BE2C (cell line): ENCODE measurements at regions not wholly inside any gene's neighbourhood (a gene's known extent, or its start where the extent isn't known, plus 50 kb on each side); places are given as distances from the start of the nearest gene placed in this dataset.
"Not testable (repeated sequence)": the region's sequence is repeated elsewhere in the genome, so short reads cannot be mapped to it uniquely, and the experiment has no call there.

Experiments
- DNase-seq: peaks from one replicate; pipeline ENCODE4 v3.0.0-alpha.2; 2020
- H3K27me3 ChIP-seq: fragments of 250-450 bp; sonication (Bioruptor Pico); 2 replicates; pipeline ENCODE4 v1.5.1; 2020; ENCODE audit warnings: mild to moderate bottlenecking
- H3K36me3 ChIP-seq: fragments of 250-450 bp; sonication (Bioruptor Pico); 2 replicates; pipeline ENCODE4 v1.5.1; 2020; ENCODE audit warnings: mild to moderate bottlenecking
- H3K4me1 ChIP-seq: fragments of 250-450 bp; sonication (Bioruptor Pico); 2 replicates; pipeline ENCODE4 v1.5.1; 2020
- H3K4me3 ChIP-seq: 2 replicates; pipeline ENCODE4 v1.5.1; 2011; ENCODE audit warnings: low read depth, low read length
- H3K9me3 ChIP-seq: fragments of 250-450 bp; sonication (Bioruptor Pico); 2 replicates; pipeline ENCODE4 v1.5.1; 2020
- TF ChIP-seq, protein P1 (sequence below): IDR thresholded peaks from 2 replicates; pipeline ENCODE4 v1.5.1; 2012; ENCODE audit warnings: mild to moderate bottlenecking, low read depth, low read length

DNA sequence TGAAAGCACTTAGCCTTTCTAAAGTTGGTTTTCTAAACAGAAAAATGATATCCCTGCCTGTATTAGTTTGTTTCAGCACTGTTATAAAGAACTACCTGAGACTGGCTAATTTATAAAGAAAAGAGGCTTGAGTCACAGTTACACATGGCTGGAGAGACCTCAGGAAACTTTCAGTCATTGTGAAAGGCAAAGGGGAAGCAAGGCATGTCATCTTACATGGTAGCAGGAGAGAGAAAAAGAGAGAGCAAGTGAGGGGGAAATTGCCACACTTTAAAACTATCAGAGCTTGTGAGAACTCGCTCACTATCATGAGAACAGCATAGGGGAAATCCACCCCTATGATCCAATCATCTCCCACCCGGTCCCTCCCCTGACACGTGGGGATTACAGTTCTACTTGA, 64.9 kb downstream of the FAM170A start:
- Histone ChIP-seq H3K36me3 (no peaks in the 10 kb centered on the region), H3K4me3 (no peak overlapping the region), H3K27me3 (no peaks in the 10 kb centered on the region), H3K9me3 (no peaks in the 10 kb centered on the region), H3K4me1 (no peaks in the 10 kb centered on the region)
- TF ChIP-seq, protein P1, sequence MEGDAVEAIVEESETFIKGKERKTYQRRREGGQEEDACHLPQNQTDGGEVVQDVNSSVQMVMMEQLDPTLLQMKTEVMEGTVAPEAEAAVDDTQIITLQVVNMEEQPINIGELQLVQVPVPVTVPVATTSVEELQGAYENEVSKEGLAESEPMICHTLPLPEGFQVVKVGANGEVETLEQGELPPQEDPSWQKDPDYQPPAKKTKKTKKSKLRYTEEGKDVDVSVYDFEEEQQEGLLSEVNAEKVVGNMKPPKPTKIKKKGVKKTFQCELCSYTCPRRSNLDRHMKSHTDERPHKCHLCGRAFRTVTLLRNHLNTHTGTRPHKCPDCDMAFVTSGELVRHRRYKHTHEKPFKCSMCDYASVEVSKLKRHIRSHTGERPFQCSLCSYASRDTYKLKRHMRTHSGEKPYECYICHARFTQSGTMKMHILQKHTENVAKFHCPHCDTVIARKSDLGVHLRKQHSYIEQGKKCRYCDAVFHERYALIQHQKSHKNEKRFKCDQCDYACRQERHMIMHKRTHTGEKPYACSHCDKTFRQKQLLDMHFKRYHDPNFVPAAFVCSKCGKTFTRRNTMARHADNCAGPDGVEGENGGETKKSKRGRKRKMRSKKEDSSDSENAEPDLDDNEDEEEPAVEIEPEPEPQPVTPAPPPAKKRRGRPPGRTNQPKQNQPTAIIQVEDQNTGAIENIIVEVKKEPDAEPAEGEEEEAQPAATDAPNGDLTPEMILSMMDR: no peak
- no peak for DNase-seq

DNA sequence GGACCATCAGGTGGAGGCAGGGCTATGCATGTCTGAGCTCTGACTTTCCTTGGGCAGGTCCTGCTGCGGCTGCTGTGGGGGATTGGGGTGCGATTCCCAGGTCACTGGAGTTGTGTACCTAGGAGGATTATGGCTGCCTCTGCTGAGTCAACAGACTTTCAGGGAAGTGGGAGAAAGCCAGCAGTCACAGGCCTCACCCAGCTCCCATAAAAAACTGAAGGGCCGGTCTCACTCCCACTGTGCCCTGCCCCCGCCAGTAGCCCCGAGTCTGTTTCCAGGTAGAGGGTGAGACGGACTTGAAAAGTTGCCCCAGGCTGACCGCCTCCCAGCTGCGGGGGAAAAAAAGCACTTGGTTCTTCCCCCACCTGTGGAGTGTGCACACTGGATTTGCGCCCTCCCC, 76.7 kb downstream of the FAM170A start:
- Histone ChIP-seq H3K9me3 (no peaks in the 10 kb centered on the region), H3K4me1 (no peaks in the 10 kb centered on the region), H3K36me3 (no peaks in the 10 kb centered on the region), H3K27me3 (no peaks in the 10 kb centered on the region), H3K4me3 (no peak overlapping the region)
- TF ChIP-seq, protein P1: no peak
- no peak for DNase-seq

GRCh38 chr5:119708076-119708790, 78.9 kb downstream of the FAM170A start:
- no peak for DNase-seq
- Histone ChIP-seq H3K4me3 (no peak overlapping the region), H3K9me3 (no peaks in the 10 kb centered on the region), H3K36me3 (no peaks in the 10 kb centered on the region), H3K4me1 (no peaks in the 10 kb centered on the region), H3K27me3 (no peaks in the 10 kb centered on the region)
- TF ChIP-seq, protein P1: no peak

DNA sequence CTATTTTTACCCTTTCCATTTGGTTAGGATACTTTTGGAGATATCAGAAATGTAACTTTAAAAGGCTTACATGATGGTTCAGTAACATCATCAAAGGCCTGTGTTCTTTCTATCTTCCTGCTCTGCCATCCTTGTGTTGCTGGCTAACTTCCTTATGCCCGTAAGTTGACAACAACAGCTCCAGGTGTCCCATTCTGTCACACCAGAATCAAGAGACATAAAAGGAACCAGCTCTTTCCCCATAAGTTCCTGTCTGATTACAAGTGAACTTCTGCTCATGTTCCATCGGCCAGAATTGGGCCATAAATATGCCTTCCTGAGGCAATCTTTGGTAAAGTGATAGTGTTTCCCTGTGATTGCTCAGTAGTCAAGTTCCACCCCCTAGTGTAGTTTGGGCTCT, 92.4 kb downstream of the FAM170A start:
- no peaks in the 10 kb centered on the region for H3K9me3 ChIP-seq
- no peaks in the 10 kb centered on the region for H3K4me1 ChIP-seq
- TF ChIP-seq, protein P1: no peak
- H3K36me3 ChIP-seq: no peaks in the 10 kb centered on the region
- no peaks in the 10 kb centered on the region for H3K27me3 ChIP-seq
- no peak for DNase-seq
- H3K4me3 ChIP-seq: no peak overlapping the region

GRCh38 chr5:119725291-119725690, 95.9 kb downstream of the FAM170A start:
- DNase-seq, H3K27me3 ChIP-seq, H3K4me1 ChIP-seq, H3K36me3 ChIP-seq, H3K4me3 ChIP-seq, H3K9me3 ChIP-seq: not testable (repeated sequence)

DNA sequence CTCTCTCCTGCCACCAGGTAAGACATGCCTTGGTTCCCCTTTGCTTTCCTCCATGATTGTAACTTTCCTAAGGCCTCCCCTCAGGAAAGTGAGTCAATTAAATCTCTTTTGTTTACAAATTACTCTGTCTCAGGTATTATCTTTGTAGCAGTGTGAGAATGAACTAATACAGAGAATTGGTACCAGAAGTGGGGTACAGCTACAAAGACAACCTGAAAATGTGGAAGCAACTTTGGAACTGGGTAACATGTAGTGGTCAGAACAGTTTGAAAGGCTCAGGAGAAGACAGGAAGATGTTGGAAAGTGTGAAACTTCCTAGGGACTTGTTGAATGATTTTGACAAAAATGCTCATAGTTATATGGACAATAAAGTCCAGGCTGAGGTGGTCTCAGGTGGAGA, 97.2 kb downstream of the FAM170A start:
- TF ChIP-seq, protein P1: no peak
- H3K4me1 ChIP-seq: no peaks in the 10 kb centered on the region
- H3K4me3 ChIP-seq: no peak overlapping the region
- no peaks in the 10 kb centered on the region for H3K36me3 ChIP-seq
- no peaks in the 10 kb centered on the region for H3K9me3 ChIP-seq
- no peaks in the 10 kb centered on the region for H3K27me3 ChIP-seq
- no peak for DNase-seq
